DND-41 (cell line): ENCODE measurements at regions not wholly inside any gene's neighbourhood (a gene's known extent, or its start where the extent isn't known, plus 50 kb on each side); places are given as distances from the start of the nearest gene placed in this dataset.

Experiments
- CTCF ChIP-seq: IDR thresholded peaks from 2 replicates; pipeline ENCODE4 v1.5.1; 2012; ENCODE audit warnings: borderline replicate concordance, low read length, moderate library complexity, mild to moderate bottlenecking; ENCODE audit not compliant: poor library complexity, severe bottlenecking; ENCODE audit errors: extremely low read depth
- EZH2 ChIP-seq: IDR thresholded peaks from 3 replicates; pipeline ENCODE4 v1.6.1; 2012; ENCODE audit warnings: borderline replicate concordance, low read depth, mild to moderate bottlenecking, moderate library complexity, low read length, inconsistent platforms; ENCODE audit not compliant: severe bottlenecking

GRCh38 chr2:49831698-49832367 is 677.5 kb upstream of the FSHR start:
- TF ChIP-seq CTCF: no peak
- TF ChIP-seq EZH2: no peak
